DMS79 (cell line): ENCODE measurements at regions not wholly inside any gene's neighbourhood (a gene's known extent, or its start where the extent isn't known, plus 50 kb on each side); places are given as distances from the start of the nearest gene placed in this dataset.

Experiments used
- DNase-seq: peaks from one replicate; lab custom pipeline; 2025; lab: John Stamatoyannopoulos, UW

- no peak for DNase-seq
Observed at GRCh38 chr7:131265227-131265626, 62.4 kb upstream of the MKLN1 start.

- DNase-seq: no peak
Observed at GRCh38 chr7:131267631-131268030, 60.0 kb upstream of the MKLN1 start.

- DNase-seq: no peak
Observed at GRCh38 chr7:131268906-131269305, 58.8 kb upstream of the MKLN1 start.

GRCh38 chr7:131272086-131272485, 55.6 kb upstream of the MKLN1 start:
- no peak for DNase-seq

GRCh38 chr7:131274986-131275385, 52.7 kb upstream of the MKLN1 start:
- DNase-seq: no peak

- DNase-seq: no peak
Observed at GRCh38 chr7:131276190-131276589, 51.5 kb upstream of the MKLN1 start.

- no peak for DNase-seq
Observed at GRCh38 chr7:131276748-131277147, 50.9 kb upstream of the MKLN1 start.
